Activated T-helper 1 cell treated with anti-CD3 and anti-CD28 coated beads, Interleukin-12 subunit alpha, Interleukin-12 subunit beta, Interleukin-2, Interleukin-4 antibody, amounts not matched to agents 30 ng/mL and 10 ng/mL and 1 ng/mL, durations not matched to agents 14 hours and 24 hours and 36 hours (primary cell): ENCODE measurements at regions not wholly inside any gene's neighbourhood (a gene's known extent, or its start where the extent isn't known, plus 50 kb on each side); places are given as distances from the start of the nearest gene placed in this dataset.

ENCODE experiments used
- DNase-seq: peaks from one replicate; pipeline ENCODE4 v3.0.0; 2021; ENCODE audit warnings: low spot score
- H3K27ac Mint-ChIP-seq: one replicate; pipeline ENCODE4 v1.8.0; 2021; ENCODE audit warnings: mild to moderate bottlenecking, mixed read lengths
- H3K27me3 Mint-ChIP-seq: one replicate; pipeline ENCODE4 v1.8.0; 2022; ENCODE audit warnings: mild to moderate bottlenecking, moderate library complexity, mixed read lengths; ENCODE audit not compliant: insufficient read depth
- H3K36me3 Mint-ChIP-seq: one replicate; pipeline ENCODE4 v1.8.0; 2021; ENCODE audit warnings: low read depth, mixed read lengths
- H3K4me1 Mint-ChIP-seq: one replicate; pipeline ENCODE4 v1.8.0; 2021; ENCODE audit warnings: low read depth, mixed read lengths
- H3K4me3 Mint-ChIP-seq: one replicate; pipeline ENCODE4 v1.8.0; 2021; ENCODE audit warnings: mild to moderate bottlenecking, moderate library complexity, mixed read lengths
- H3K9me3 Mint-ChIP-seq: one replicate; pipeline ENCODE4 v1.8.0; 2021; ENCODE audit warnings: mixed read lengths
- intact Hi-C: fragments of 100-400 bp; cut with micrococcal nuclease; formaldehyde crosslinking; loops from one replicate; pipeline ENCODE4 v1.15.1; 2024

- H3K27me3 Mint-ChIP-seq = peaks cover 61% of the 10 kb centered on the region
- peak overlapping the region; percentile 91 for H3K4me3 Mint-ChIP-seq
- peaks cover 2% of the 10 kb centered on the region for H3K36me3 Mint-ChIP-seq
- no peak for DNase-seq
- intact Hi-C loops = loop anchor here (5.0 kb wide), 1 partner anchor 109 kb away; no protein-coding TSS in a partner anchor
- no peaks in the 10 kb centered on the region for H3K9me3 Mint-ChIP-seq
- H3K4me1 Mint-ChIP-seq = peaks cover 9% of the 10 kb centered on the region
- peak overlapping the region; percentile 53 for H3K27ac Mint-ChIP-seq
These were observed 112.0 kb upstream of the BEND6 start for GRCh38 chr6:56842686-56843475.

DNA sequence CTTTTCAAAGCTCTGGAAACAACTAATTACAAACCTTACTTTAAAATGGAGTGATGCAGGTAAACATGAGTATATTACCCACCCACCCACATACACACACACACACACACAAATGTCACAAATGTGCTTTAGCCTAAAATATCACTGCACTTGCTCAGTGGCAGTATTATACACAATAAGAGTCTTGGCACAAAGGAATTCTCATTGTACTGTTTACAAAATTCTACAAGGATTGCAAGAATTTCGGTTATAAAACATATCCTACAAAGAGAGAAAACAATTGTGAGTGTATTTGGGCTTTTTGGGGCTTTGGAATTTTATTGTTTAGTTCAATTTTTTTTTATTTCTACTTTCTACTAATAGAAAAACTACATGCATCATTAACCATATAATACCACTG lies 113.2 kb upstream of the BEND6 start:
- intact Hi-C loops = loop anchor here (5.0 kb wide), 1 partner anchor 111 kb away; no protein-coding TSS in a partner anchor
- no peak overlapping the region for H3K27ac Mint-ChIP-seq
- H3K4me3 Mint-ChIP-seq = no peak overlapping the region
- DNase-seq = no peak
- no peaks in the 10 kb centered on the region for H3K36me3 Mint-ChIP-seq
- peaks cover 9% of the 10 kb centered on the region for H3K4me1 Mint-ChIP-seq
- no peaks in the 10 kb centered on the region for H3K9me3 Mint-ChIP-seq
- peaks cover 61% of the 10 kb centered on the region for H3K27me3 Mint-ChIP-seq

- peaks cover 61% of the 10 kb centered on the region for H3K27me3 Mint-ChIP-seq
These were observed 113.5 kb upstream of the BEND6 start for GRCh38 chr6:56841381-56841749.

DNA sequence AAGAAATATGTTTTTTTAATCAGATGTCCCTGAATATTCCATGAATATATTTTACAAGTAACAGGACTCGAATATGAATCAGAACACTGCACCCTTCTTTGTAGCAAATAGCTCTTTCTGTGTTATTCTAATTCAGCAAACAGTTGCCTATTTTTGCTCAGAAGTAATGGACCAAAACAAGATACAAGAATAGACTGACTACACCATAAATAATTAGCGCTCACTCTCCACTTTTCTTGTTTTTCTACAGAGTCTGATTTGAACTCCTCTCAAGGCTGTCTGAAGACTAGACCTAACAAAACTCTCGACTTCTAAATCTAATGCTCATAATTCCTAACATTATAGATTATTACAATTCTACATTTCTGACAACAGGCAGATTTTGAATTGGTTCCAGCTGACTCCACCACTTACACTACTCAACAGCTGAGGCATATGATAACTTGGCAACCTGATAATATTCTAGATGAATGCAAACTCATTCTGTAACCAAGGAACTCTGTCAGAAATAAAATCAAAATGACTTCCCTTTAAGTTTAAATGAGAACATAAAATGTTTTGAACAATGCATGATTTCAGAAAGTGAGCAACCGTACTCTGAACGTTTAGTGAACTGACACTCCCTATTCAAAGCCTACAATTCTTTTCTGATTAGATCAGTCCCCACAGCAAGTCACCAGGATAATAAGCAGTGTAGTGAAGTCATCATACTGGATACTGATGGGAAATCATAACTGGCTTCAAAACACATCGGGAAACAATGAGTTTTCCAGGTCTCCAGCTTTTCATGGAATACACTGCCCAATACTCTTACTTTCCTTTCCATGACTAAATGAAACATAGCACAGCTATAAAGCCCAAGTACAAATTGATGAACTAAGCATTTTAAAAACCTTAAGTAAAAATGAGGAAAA lies 114.2 kb upstream of the BEND6 start:
- no peaks in the 10 kb centered on the region for H3K36me3 Mint-ChIP-seq
- peaks cover 61% of the 10 kb centered on the region for H3K27me3 Mint-ChIP-seq
- H3K27ac Mint-ChIP-seq = no peak overlapping the region
- intact Hi-C loops = loop anchor here (5.0 kb wide), 1 partner anchor 112 kb away; no protein-coding TSS in a partner anchor
- no peak overlapping the region for H3K4me3 Mint-ChIP-seq
- peaks cover 9% of the 10 kb centered on the region for H3K4me1 Mint-ChIP-seq
- H3K9me3 Mint-ChIP-seq = no peaks in the 10 kb centered on the region
- no peak for DNase-seq

More at GRCh38 chr6:56841381-56841749, 113.5 kb upstream of the BEND6 start:
- no peaks in the 10 kb centered on the region for H3K9me3 Mint-ChIP-seq
- H3K36me3 Mint-ChIP-seq = no peaks in the 10 kb centered on the region
- no peak overlapping the region for H3K27ac Mint-ChIP-seq
- intact Hi-C loops = loop anchor here (5.0 kb wide), 1 partner anchor 111 kb away; no protein-coding TSS in a partner anchor
- no peak overlapping the region for H3K4me3 Mint-ChIP-seq
- peaks cover 9% of the 10 kb centered on the region for H3K4me1 Mint-ChIP-seq
- DNase-seq = no peak

- Mint-ChIP-seq H3K27ac (no peak overlapping the region), H3K9me3 (no peaks in the 10 kb centered on the region), H3K4me1 (peaks cover 9% of the 10 kb centered on the region), H3K4me3 (no peak overlapping the region), H3K36me3 (no peaks in the 10 kb centered on the region), H3K27me3 (peaks cover 62% of the 10 kb centered on the region)
- intact Hi-C loops = loop anchor here (5.0 kb wide), 1 partner anchor 113 kb away; no protein-coding TSS in a partner anchor
- no peak for DNase-seq
These were observed 115.2 kb upstream of the BEND6 start for GRCh38 chr6:56839533-56840183.

- no peaks in the 10 kb centered on the region for H3K36me3 Mint-ChIP-seq
- H3K27ac Mint-ChIP-seq = no peak overlapping the region
- intact Hi-C loops = no loop called here
- H3K9me3 Mint-ChIP-seq = no peaks in the 10 kb centered on the region
- no peak for DNase-seq
- H3K4me3 Mint-ChIP-seq = no peak overlapping the region
- H3K4me1 Mint-ChIP-seq = peaks cover 9% of the 10 kb centered on the region
- peaks cover 62% of the 10 kb centered on the region for H3K27me3 Mint-ChIP-seq
These were observed 115.9 kb upstream of the BEND6 start for GRCh38 chr6:56838965-56839364.

DNA sequence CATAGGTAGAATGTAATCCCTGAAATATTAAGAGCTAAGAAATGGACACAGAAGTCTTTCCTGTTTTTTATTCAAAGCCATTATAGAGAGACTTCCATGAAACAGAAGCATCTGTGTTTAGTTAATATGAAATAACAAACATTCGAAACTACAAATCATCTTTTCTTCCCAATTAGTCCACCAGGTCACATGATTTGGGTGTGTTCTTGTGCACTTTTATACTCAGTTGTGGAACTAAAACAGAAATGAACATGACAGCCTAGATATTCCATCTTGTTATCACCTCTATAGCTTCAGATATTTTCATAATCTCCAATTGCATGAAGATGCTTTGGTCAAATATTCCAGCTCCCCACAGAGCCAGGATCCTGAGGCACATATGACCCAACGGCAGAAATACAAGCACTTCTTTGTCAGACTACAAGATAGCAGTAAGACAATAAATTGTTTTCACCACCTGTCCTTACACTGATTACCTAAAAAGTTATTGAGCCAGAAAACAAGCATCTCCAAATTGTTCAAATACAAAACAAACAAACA lies 116.8 kb upstream of the BEND6 start:
- Mint-ChIP-seq H3K36me3 (no peaks in the 10 kb centered on the region), H3K4me3 (no peak overlapping the region), H3K27me3 (peaks cover 61% of the 10 kb centered on the region), H3K4me1 (peaks cover 9% of the 10 kb centered on the region), H3K9me3 (no peaks in the 10 kb centered on the region), H3K27ac (no peak overlapping the region)
- no peak for DNase-seq
- intact Hi-C loops = no loop called here

- H3K4me3 Mint-ChIP-seq = no peak overlapping the region
- H3K27me3 Mint-ChIP-seq = peaks cover 56% of the 10 kb centered on the region
- no peak for DNase-seq
- peaks cover 2% of the 10 kb centered on the region for H3K4me1 Mint-ChIP-seq
- intact Hi-C loops = no loop called here
- no peaks in the 10 kb centered on the region for H3K9me3 Mint-ChIP-seq
- H3K36me3 Mint-ChIP-seq = no peaks in the 10 kb centered on the region
- no peak overlapping the region for H3K27ac Mint-ChIP-seq
These were observed 117.5 kb upstream of the BEND6 start for GRCh38 chr6:56837322-56837894.

DNA sequence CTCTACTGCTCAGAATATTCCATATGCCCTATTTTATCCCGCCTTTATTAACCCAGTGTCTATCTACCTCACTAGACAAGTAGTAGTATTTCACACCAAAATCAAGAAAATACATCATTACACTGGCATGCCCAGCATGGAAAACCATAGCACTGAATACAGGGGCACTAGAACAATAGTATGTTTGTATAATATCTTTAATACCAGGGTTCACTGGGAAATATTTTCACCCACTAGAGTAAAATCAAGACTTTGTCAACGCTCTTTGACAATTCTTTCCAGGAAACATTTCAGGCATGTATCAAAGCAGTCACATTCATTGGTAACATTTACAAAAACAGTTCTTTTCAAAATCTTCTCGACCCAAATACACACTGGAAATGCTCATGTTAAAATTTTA lies 119.3 kb upstream of the BEND6 start:
- Mint-ChIP-seq H3K4me3 (no peak overlapping the region), H3K4me1 (no peaks in the 10 kb centered on the region)
- intact Hi-C loops = no loop called here

DNA sequence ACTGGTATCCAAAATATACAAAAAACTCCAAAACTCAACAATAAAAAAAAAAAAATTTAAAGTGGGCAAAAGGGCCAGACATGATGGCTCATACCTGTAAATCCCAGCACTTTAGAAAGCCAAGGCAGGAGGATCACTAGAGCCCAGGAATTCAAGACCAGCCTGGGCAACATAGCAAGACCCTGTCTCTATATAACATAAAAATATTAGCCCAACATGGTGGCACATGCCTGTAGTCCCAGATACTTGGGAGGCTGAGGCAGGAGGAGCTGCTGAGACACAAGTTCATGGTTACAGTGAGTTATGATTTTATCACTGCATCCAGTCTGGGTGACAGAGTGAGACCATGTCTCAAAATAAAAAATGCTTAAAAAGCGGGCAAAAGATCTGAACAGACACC lies 121.0 kb upstream of the BEND6 start:
- intact Hi-C loops = no loop called here
- Mint-ChIP-seq H3K4me3 (no peak overlapping the region), H3K4me1 (no peaks in the 10 kb centered on the region), H3K27ac (no peak overlapping the region), H3K27me3 (peaks cover 36% of the 10 kb centered on the region), H3K36me3 (no peaks in the 10 kb centered on the region), H3K9me3 (no peaks in the 10 kb centered on the region)
- no peak for DNase-seq

More for the DNA sequence above, 119.3 kb upstream of the BEND6 start:
- no peaks in the 10 kb centered on the region for H3K36me3 Mint-ChIP-seq
- no peak for DNase-seq
- H3K27ac Mint-ChIP-seq = no peak overlapping the region
- no peaks in the 10 kb centered on the region for H3K9me3 Mint-ChIP-seq
- H3K27me3 Mint-ChIP-seq = peaks cover 45% of the 10 kb centered on the region

DNA sequence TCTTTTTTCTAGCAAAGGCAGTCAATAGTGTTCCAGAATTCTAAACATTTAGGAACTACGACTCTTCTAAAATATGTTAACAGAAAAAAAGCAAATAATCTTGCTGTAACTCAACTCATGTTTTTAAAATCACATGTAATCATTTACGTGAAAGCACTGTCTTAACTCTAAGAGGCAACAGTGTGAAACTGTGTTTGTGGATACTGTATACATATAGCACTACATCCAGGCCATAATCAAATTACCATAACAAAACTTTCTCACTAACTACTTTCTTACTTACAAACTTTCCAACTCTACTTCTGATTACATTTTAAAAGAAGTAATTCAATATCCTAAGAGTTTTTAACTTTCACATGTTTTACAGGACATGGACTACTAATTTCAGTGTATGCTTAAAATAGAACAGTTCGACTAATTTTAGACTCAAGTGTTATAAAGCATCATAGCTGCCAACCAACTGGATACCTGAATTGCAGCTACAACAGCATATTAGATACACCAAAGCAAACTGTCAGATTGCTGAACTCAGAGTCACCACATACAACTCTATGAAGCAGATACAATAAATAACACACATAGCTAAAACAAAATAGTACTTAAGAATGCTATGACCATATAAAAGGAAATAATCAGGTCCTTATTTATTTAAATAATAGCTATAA lies 121.6 kb upstream of the BEND6 start:
- Mint-ChIP-seq H3K4me1 (no peaks in the 10 kb centered on the region), H3K27me3 (peaks cover 30% of the 10 kb centered on the region), H3K36me3 (no peaks in the 10 kb centered on the region), H3K27ac (no peak overlapping the region), H3K4me3 (no peak overlapping the region), H3K9me3 (no peaks in the 10 kb centered on the region)
- intact Hi-C loops = no loop called here
- DNase-seq = no peak

DNA sequence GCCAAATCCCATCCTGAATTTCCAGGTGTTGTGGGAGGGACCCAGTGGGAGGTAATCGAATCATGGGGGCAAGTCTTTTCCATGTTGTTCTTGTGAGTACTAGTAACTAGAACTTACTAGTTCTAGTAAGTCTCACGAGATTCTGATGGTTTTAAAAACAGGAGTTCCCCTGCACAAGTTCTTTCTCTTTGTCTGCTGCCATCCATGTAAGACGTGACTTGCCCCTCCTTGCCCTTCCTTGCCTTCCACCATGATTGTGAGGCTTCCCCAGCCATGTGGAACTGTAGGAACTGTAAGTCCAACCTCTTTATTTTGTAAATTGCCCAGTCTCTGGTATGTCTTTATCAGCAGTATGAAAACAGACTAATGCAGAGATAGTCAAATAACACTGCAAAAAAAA lies 122.7 kb upstream of the BEND6 start:
- intact Hi-C loops = no loop called here
- no peak overlapping the region for H3K27ac Mint-ChIP-seq

More for the DNA sequence above, 122.7 kb upstream of the BEND6 start:
- Mint-ChIP-seq H3K27me3 (peaks cover 24% of the 10 kb centered on the region), H3K9me3 (no peaks in the 10 kb centered on the region), H3K36me3 (no peaks in the 10 kb centered on the region), H3K4me1 (no peaks in the 10 kb centered on the region), H3K4me3 (no peak overlapping the region)
- DNase-seq = no peak
